Prostate gland (tissue), 2 donors: ENCODE measurements at regions not wholly inside any gene's neighbourhood (a gene's known extent, or its start where the extent isn't known, plus 50 kb on each side); places are given as distances from the start of the nearest gene placed in this dataset.
"Not testable (repeated sequence)": the region's sequence is repeated elsewhere in the genome, so short reads cannot be mapped to it uniquely, and the experiment has no call there.

Experiments
- DNase-seq: peaks from one replicate; pipeline ENCODE4 v3.0.0-alpha.2; 2019; ENCODE audit warnings: low spot score
- H3K27ac ChIP-seq, 2 donors: fragments of 200-600 bp; sonication (generic); 2 replicates each; pipeline ENCODE4 v1.5.1; 2017 to 2019
- H3K27me3 ChIP-seq: fragments of 200-600 bp; sonication (generic); replicated peaks from 2 replicates; pipeline ENCODE4 v1.5.1; 2019; ENCODE audit not compliant: insufficient read depth
- H3K36me3 ChIP-seq, 2 donors: fragments of 200-600 bp; sonication (generic); 1 replicate in 1 of 2; 2 replicates in 1 of 2; pipeline versions ENCODE4 v1.5.1 to v1.8.1; 2017 to 2019
- H3K4me1 ChIP-seq: fragments of 200-600 bp; sonication (generic); replicated peaks from 2 replicates; pipeline ENCODE4 v1.5.1; 2019
- H3K4me3 ChIP-seq, 2 donors: fragments of 200-600 bp; sonication (generic); 2 replicates each; pipeline ENCODE4 v1.5.1; 2017 to 2019
- H3K9me3 ChIP-seq: fragments of 200-600 bp; sonication (generic); 2 replicates; pipeline ENCODE4 v1.5.1; 2017
- POLR2A ChIP-seq: fragments of 450-650 bp; IDR thresholded peaks from one replicate; pipeline ENCODE4 v1.6.1; 2016; ENCODE audit warnings: antibody characterized with exemption, mild to moderate bottlenecking
- POLR2AphosphoS5 ChIP-seq: sonication (generic); formaldehyde crosslinking; IDR thresholded peaks from one replicate; pipeline ENCODE4 v1.6.1; 2017; ENCODE audit warnings: antibody characterized with exemption
- WGBS: methylation state at CpG from one replicate; pipeline ENCODE4 v1.1.5; 2018; 5-methylcytosine and 5-hydroxymethylcytosine counted together
- intact Hi-C: fragments of 100-400 bp; cut with DNase I; formaldehyde crosslinking; loops from one replicate; pipeline ENCODE4 v1.14.2; 2022
- TF ChIP-seq, protein P1 (sequence below), 4 experiments: fragments of 200-600 bp in 2 of 4; fragments of 450-650 bp in 2 of 4; sonication (generic) in 2 of 4; IDR thresholded peaks; 1 replicate in 3 of 4; 2 replicates in 1 of 4; pipeline ENCODE4 v1.5.1; 2016 to 2019; ENCODE audit warnings: antibody characterized with exemption in 4 of 4, mild to moderate bottlenecking in 2 of 4, moderate library complexity in 2 of 4

DNA sequence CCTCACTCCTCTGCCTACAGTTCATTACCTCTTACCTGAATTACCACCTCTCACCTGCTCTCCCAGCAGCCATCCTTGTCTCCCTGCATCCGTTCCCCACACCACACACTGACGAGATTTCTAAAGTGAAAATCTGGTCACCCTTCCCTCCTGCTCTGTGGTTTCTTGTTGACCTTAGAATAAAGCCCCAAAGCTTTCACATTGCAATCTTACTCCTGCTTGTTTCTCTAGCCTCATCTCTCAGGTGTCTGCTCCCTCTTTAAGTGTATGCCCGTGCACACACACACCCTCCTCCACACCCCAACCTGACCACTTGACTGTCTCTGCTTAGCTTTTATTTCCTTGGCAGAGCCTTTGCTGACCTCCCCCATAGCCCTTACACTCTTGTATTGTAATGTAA lies 122.0 kb upstream of the SKOR2 start:
- H3K27me3 ChIP-seq, result no peaks in the 10 kb centered on the region
- intact Hi-C loops, result no loop called here
- no peaks in the 10 kb centered on the region for H3K9me3 ChIP-seq
- no peak overlapping the region for H3K27ac ChIP-seq
- TF ChIP-seq POLR2AphosphoS5 (no peak), POLR2A (no peak)
- TF ChIP-seq, protein P1, sequence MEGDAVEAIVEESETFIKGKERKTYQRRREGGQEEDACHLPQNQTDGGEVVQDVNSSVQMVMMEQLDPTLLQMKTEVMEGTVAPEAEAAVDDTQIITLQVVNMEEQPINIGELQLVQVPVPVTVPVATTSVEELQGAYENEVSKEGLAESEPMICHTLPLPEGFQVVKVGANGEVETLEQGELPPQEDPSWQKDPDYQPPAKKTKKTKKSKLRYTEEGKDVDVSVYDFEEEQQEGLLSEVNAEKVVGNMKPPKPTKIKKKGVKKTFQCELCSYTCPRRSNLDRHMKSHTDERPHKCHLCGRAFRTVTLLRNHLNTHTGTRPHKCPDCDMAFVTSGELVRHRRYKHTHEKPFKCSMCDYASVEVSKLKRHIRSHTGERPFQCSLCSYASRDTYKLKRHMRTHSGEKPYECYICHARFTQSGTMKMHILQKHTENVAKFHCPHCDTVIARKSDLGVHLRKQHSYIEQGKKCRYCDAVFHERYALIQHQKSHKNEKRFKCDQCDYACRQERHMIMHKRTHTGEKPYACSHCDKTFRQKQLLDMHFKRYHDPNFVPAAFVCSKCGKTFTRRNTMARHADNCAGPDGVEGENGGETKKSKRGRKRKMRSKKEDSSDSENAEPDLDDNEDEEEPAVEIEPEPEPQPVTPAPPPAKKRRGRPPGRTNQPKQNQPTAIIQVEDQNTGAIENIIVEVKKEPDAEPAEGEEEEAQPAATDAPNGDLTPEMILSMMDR (IDR thresholded peaks at IDR 0.05), result no peak
- no peak overlapping the region for H3K4me3 ChIP-seq
- 81% methylated on average over 3 of the region's 3 CpGs for WGBS
- DNase-seq, result no peak
- H3K4me1 ChIP-seq, result no peaks in the 10 kb centered on the region
- H3K36me3 ChIP-seq, result no peaks in the 10 kb centered on the region

DNA sequence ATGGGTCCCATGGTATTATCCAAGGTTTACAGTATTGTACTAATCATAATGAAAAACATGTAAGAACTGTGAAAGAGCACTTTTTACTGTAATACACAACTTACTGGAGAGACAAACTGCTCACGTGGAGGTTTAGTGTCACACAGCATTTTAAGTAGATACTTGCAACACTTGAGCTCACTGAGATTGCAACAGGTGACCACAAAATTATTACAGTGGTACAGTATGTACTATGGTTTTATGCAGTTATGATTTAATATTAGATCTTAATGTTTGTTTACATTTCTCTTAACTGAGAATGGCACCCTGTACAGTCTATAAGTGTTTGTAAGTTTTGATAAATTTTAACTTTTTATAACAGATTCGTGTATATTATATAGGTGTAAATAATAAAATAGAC lies 118.6 kb upstream of the SKOR2 start:
- no peaks in the 10 kb centered on the region for H3K4me1 ChIP-seq
- TF ChIP-seq POLR2A (no peak), POLR2AphosphoS5 (no peak)
- TF ChIP-seq, protein P1 (IDR thresholded peaks at IDR 0.05), result no peak
- no peaks in the 10 kb centered on the region for H3K9me3 ChIP-seq
- WGBS, result 78% methylated on average over 2 of the region's 2 CpGs
- H3K27me3 ChIP-seq, result no peaks in the 10 kb centered on the region
- no peaks in the 10 kb centered on the region for H3K36me3 ChIP-seq
- no peak for DNase-seq
- no peak overlapping the region for H3K27ac ChIP-seq
- no peak overlapping the region for H3K4me3 ChIP-seq
- intact Hi-C loops, result no loop called here

DNA sequence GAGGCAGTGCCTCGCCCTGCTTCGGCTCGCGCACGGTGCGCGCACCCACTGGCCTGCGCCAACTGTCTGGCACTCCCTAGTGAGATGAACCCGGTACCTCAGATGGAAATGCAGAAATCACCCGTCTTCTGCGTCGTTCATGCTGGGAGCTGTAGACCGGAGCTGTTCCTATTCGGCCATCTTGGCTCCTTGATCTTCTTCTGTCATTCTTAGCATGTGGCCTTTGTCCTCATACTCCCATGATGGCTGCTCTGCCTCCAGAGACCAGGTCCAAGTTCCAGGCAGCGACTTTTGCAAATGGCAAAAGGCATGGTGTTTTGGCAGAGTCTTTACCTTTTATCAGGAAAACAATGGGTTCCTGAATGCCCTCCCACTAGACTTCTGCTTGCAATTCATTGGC lies 102.6 kb upstream of the SKOR2 start:
- H3K36me3 ChIP-seq, intact Hi-C loops, DNase-seq, H3K27ac ChIP-seq, H3K4me1 ChIP-seq, H3K27me3 ChIP-seq, H3K9me3 ChIP-seq, H3K4me3 ChIP-seq: not testable (repeated sequence)
- WGBS, result 98% methylated on average over 15 of the region's 15 CpGs

DNA sequence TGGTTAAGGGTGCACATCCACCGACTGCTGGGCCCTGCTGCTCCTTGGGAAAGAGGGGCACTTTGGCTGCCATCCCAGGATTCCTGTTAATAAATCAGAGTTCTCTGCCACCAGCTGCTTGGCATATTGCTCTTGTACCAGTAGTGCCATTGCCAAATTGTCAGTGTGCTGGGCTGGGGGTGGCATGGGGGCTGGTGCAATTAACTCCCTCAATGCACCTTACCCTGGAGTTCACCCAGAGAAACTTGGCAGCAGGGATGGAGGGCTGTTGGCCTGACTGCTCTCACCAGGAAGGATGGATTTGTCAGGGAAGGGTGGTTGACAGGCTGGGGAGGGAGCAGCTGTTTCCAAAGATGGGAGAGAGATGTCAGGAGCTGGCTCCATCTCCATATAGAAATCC lies 94.6 kb upstream of the SKOR2 start:
- TF ChIP-seq, protein P1 (IDR thresholded peaks at IDR 0.05), result no peak
- TF ChIP-seq POLR2A (no peak), POLR2AphosphoS5 (no peak)
- 43% methylated on average over 1 of the region's 1 CpG for WGBS
- Histone ChIP-seq H3K27me3 (no peaks in the 10 kb centered on the region), H3K36me3 (no peaks in the 10 kb centered on the region), H3K27ac (no peak overlapping the region), H3K4me3 (no peak overlapping the region), H3K9me3 (no peaks in the 10 kb centered on the region), H3K4me1 (no peaks in the 10 kb centered on the region)
- intact Hi-C loops, result no loop called here
- DNase-seq, result no peak

DNA sequence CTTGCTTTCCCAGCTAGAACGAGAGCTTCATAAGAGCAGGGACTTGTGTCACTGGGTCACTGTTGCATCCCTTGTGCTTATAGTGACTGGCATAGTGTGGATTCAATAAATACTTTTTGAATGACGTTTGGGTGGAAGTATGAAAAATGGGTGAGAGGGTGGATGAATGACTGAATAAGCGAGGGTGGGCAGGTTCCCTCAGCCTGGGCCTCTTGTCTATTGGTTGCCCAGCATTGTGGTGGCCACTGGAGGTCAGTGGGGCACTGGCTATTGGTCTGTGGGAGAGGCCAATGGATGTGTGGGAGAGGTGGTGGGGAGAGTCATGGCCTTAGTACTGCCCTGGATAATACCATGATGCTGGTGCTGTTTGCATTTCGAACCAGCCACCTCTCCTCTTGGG lies 93.8 kb upstream of the SKOR2 start:
- TF ChIP-seq, protein P1 (IDR thresholded peaks at IDR 0.05), result no peak
- no peak for TF ChIP-seq POLR2AphosphoS5
- no peak for TF ChIP-seq POLR2A

More for the DNA sequence above, 93.8 kb upstream of the SKOR2 start:
- WGBS, result 77% methylated on average over 4 of the region's 4 CpGs
- Histone ChIP-seq H3K4me3 (no peak overlapping the region), H3K9me3 (no peaks in the 10 kb centered on the region), H3K4me1 (no peaks in the 10 kb centered on the region), H3K27ac (no peak overlapping the region), H3K36me3 (no peaks in the 10 kb centered on the region), H3K27me3 (no peaks in the 10 kb centered on the region)
- intact Hi-C loops, result no loop called here
- DNase-seq, result no peak
